Vagina (tissue), 2 donors: ENCODE measurements at regions not wholly inside any gene's neighbourhood (a gene's known extent, or its start where the extent isn't known, plus 50 kb on each side); places are given as distances from the start of the nearest gene placed in this dataset.
"Not testable (repeated sequence)": the region's sequence is repeated elsewhere in the genome, so short reads cannot be mapped to it uniquely, and the experiment has no call there.

Source experiments
- DNase-seq, 2 donors: peaks; one replicate each; pipeline ENCODE4 v3.0.0-alpha.2; 2017; ENCODE audit errors: extremely low spot score in 2 of 2
- H3K27ac ChIP-seq: fragments of 200-600 bp; sonication (generic); one replicate; pipeline ENCODE4 v1.5.1; 2019
- H3K27me3 ChIP-seq: fragments of 200-600 bp; sonication (generic); one replicate; pipeline ENCODE4 v1.5.1; 2019
- H3K36me3 ChIP-seq, 2 donors: fragments of 200-600 bp; sonication (generic); one replicate each; pipeline ENCODE4 v1.5.1; 2017 to 2019
- H3K4me1 ChIP-seq: fragments of 200-600 bp; sonication (generic); one replicate; pipeline ENCODE4 v1.5.1; 2019
- H3K4me3 ChIP-seq, 2 donors: fragments of 200-600 bp; sonication (generic); 1 replicate in 1 of 2; 2 replicates in 1 of 2; pipeline ENCODE4 v1.5.1; 2016 to 2019
- H3K9me3 ChIP-seq: fragments of 200-600 bp; sonication (generic); one replicate; pipeline ENCODE4 v1.5.1; 2019
- POLR2A ChIP-seq, 2 donors: fragments of 450-650 bp; IDR thresholded peaks; one replicate each; pipeline ENCODE4 v1.6.1; 2017; ENCODE audit warnings: antibody characterized with exemption in 2 of 2, mild to moderate bottlenecking in 2 of 2, moderate library complexity in 2 of 2
- POLR2AphosphoS5 ChIP-seq, 2 donors: sonication (generic); formaldehyde crosslinking; IDR thresholded peaks; one replicate each; pipeline ENCODE4 v1.9.0; 2017; ENCODE audit warnings: antibody characterized with exemption in 2 of 2, mild to moderate bottlenecking in 2 of 2, low read depth in 1 of 2; ENCODE audit not compliant: insufficient read depth in 1 of 2
- intact Hi-C: fragments of 100-400 bp; cut with DNase I; formaldehyde crosslinking; loops from one replicate; pipeline ENCODE4 v1.15.1; 2023
- TF ChIP-seq, protein P1 (sequence below), 3 experiments: fragments of 450-650 bp in 2 of 3; fragments of 200-600 bp in 1 of 3; sonication (generic) in 1 of 3; IDR thresholded peaks; one replicate each; pipeline ENCODE4 v1.5.1; 2017 to 2019; ENCODE audit warnings: antibody characterized with exemption in 3 of 3, mild to moderate bottlenecking in 2 of 3, moderate library complexity in 2 of 3

DNA sequence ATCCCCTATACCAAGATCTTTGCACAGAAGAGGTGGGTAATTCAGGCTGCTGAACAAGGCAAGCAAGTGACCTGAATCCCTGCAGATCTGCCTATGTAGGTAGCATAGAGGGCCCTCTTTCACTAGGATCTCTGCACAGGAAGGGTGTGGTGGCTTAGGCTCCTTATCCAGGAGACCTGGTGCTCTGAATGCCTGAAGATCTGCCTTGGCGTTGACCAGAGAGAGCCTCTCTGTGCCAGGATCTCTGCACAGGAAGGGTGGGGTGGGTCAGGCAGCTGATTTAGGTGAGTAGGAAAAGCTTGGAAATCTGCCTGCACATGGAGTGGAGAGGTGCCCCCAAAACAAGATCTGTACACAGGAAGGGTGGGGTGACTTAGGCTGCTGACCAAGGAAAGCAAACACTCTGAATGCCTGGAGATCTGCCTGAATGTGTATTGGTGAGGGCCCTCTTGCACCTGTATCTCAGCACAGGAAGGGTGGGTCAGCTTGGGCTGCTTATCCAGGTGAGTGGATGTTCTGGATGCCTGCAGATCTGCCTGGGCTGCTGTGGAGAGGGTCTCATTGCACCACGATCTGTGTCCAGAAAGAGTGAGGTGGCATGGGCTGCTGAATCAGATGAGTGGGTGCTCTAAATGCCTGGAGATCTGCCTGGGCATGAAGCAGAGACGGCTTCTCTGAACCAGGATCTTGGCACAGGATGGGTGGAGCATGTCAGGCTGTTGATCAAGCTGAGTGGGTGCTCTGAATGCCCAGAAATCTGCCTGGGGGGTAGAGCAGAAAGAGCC is 365.9 kb downstream of the DMAC1 start:
- DNase-seq: no peak
- H3K27me3 ChIP-seq: no peaks in the 10 kb centered on the region
- intact Hi-C loops: no loop called here
- H3K27ac ChIP-seq: no peak overlapping the region
- TF ChIP-seq POLR2A (IDR thresholded peaks at IDR 0.05): no peak
- TF ChIP-seq, protein P1, sequence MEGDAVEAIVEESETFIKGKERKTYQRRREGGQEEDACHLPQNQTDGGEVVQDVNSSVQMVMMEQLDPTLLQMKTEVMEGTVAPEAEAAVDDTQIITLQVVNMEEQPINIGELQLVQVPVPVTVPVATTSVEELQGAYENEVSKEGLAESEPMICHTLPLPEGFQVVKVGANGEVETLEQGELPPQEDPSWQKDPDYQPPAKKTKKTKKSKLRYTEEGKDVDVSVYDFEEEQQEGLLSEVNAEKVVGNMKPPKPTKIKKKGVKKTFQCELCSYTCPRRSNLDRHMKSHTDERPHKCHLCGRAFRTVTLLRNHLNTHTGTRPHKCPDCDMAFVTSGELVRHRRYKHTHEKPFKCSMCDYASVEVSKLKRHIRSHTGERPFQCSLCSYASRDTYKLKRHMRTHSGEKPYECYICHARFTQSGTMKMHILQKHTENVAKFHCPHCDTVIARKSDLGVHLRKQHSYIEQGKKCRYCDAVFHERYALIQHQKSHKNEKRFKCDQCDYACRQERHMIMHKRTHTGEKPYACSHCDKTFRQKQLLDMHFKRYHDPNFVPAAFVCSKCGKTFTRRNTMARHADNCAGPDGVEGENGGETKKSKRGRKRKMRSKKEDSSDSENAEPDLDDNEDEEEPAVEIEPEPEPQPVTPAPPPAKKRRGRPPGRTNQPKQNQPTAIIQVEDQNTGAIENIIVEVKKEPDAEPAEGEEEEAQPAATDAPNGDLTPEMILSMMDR (IDR thresholded peaks at IDR 0.05): no peak
- TF ChIP-seq POLR2AphosphoS5 (IDR thresholded peaks at IDR 0.05; ENCODE audit: insufficient read depth in 1 of 2, low read depth in 1 of 2): no peak
- no peak overlapping the region for H3K4me3 ChIP-seq
- no peaks in the 10 kb centered on the region for H3K4me1 ChIP-seq
- no peaks in the 10 kb centered on the region for H3K36me3 ChIP-seq
- no peaks in the 10 kb centered on the region for H3K9me3 ChIP-seq

DNA sequence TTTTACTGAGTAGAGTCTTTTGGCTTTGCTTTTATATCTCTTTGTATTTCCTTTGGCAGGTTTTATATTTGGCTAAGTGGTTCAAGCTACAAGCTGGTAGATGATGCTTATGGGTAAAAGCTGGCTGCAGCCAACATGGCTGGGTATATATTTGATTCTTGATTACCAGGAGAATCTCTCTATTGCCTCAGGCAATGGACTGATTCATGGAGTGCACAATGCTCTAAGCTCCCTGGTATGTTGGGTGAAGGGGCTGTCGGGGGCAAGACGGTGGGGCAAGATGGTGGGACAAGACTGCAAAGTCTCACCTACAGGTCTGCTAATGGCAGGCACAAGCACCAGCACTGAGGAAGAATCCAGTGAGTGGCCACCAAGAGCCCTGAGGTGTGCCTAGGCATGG is 366.6 kb downstream of the DMAC1 start:
- no peak for DNase-seq
- H3K27me3 ChIP-seq: no peaks in the 10 kb centered on the region
- TF ChIP-seq, protein P1 (IDR thresholded peaks at IDR 0.05): no peak
- TF ChIP-seq POLR2AphosphoS5 (IDR thresholded peaks at IDR 0.05; ENCODE audit: insufficient read depth in 1 of 2, low read depth in 1 of 2): no peak
- no peak for TF ChIP-seq POLR2A (IDR thresholded peaks at IDR 0.05)
- intact Hi-C loops: no loop called here
- H3K9me3 ChIP-seq: no peaks in the 10 kb centered on the region
- H3K4me1 ChIP-seq: no peaks in the 10 kb centered on the region
- H3K36me3 ChIP-seq: no peaks in the 10 kb centered on the region
- H3K27ac ChIP-seq: no peak overlapping the region
- no peak overlapping the region for H3K4me3 ChIP-seq

DNA sequence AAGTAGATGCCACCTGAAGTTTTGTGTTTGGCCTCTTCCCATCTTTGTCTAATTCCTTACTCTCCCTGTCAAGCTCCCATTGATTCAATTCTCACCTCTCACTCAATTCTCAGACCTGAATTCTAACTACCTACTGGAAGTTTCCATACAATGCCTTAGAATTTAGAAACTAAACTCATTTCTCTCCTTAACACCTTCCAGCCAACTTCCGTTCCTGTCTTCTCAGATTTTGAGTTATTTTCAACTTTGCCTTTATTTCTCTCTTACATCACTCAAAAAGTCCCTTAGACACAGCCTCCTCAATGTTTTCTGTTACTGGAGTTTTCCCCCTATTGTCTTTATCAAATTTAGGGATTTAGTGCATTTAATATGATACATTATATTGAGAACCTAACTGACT is 382.2 kb downstream of the DMAC1 start:
- H3K4me1 ChIP-seq, H3K27me3 ChIP-seq, DNase-seq, intact Hi-C loops, H3K4me3 ChIP-seq, H3K27ac ChIP-seq, H3K9me3 ChIP-seq, H3K36me3 ChIP-seq: not testable (repeated sequence)

DNA sequence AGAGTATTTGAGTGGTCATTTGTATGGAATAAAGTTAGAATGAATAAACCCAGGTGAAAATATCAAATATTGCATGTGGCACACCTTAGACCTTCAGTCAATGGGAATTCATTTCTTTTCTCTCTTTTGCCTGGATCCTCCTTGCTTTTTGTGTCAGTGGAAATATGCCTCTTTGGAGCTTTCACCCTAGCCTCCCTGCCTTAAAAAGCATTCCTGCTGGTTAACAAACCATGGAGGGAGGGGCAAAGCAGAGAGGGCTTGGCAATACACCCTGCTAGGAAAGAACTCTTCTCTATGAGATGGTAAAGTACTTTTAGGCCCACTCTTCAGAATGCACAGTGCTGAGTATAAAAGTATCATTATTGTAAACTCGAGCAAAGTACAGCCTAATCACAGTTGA is 383.7 kb downstream of the DMAC1 start:
- intact Hi-C loops: no loop called here
- no peaks in the 10 kb centered on the region for H3K36me3 ChIP-seq
- no peak overlapping the region for H3K4me3 ChIP-seq
- no peaks in the 10 kb centered on the region for H3K27me3 ChIP-seq
- no peak overlapping the region for H3K27ac ChIP-seq
- no peak for DNase-seq
- TF ChIP-seq, protein P1 (IDR thresholded peaks at IDR 0.05): no peak
- TF ChIP-seq POLR2A (IDR thresholded peaks at IDR 0.05) (no peak), POLR2AphosphoS5 (IDR thresholded peaks at IDR 0.05; ENCODE audit: insufficient read depth in 1 of 2, low read depth in 1 of 2) (no peak)
- no peaks in the 10 kb centered on the region for H3K4me1 ChIP-seq
- no peaks in the 10 kb centered on the region for H3K9me3 ChIP-seq

DNA sequence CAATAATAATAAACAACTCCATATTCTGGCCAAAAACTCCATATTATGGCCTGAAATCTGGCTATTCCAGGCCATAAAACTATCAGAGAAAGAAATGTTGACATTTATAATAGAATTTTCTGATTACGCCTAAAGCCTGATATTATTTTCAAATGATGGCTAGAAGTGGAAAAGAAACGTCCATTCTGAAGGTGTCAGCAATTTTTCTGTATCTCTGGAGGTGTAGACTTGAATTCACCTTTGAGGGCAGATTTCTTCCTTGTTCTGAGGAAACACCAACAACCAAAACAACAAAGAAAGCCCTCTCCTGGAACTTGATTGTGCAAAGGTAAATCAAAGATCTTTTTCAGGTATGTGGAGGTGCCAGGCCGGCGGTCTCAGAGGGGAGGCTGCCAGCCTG is 390.7 kb downstream of the DMAC1 start:
- no peaks in the 10 kb centered on the region for H3K9me3 ChIP-seq
- H3K27ac ChIP-seq: no peak overlapping the region
- H3K4me1 ChIP-seq: no peaks in the 10 kb centered on the region
- TF ChIP-seq POLR2A (IDR thresholded peaks at IDR 0.05): no peak
- TF ChIP-seq, protein P1 (IDR thresholded peaks at IDR 0.05): no peak
- no peak for TF ChIP-seq POLR2AphosphoS5 (IDR thresholded peaks at IDR 0.05; ENCODE audit: insufficient read depth in 1 of 2, low read depth in 1 of 2)
- no peaks in the 10 kb centered on the region for H3K36me3 ChIP-seq
- intact Hi-C loops: no loop called here
- no peaks in the 10 kb centered on the region for H3K27me3 ChIP-seq
- no peak overlapping the region for H3K4me3 ChIP-seq
- no peak for DNase-seq
